Fibroblast of lung (primary cell): ENCODE measurements at regions not wholly inside any gene's neighbourhood (a gene's known extent, or its start where the extent isn't known, plus 50 kb on each side); places are given as distances from the start of the nearest gene placed in this dataset.

ENCODE experiments used
- EZH2 ChIP-seq: IDR thresholded peaks from 2 replicates; pipeline ENCODE4 v1.5.1; 2012; ENCODE audit warnings: low read length, control low read depth, mild to moderate bottlenecking; ENCODE audit errors: missing control alignments
- TF ChIP-seq, protein P1 (sequence below), 2 donors: IDR thresholded peaks in 1 of 2; conservative IDR thresholded peaks in 1 of 2; 1 replicate in 1 of 2; 2 replicates in 1 of 2; pipeline ENCODE4 v1.5.1; 2011 to 2012; ENCODE audit warnings: low read length in 2 of 2, control low read depth in 1 of 2, inconsistent platforms in 1 of 2, low read depth in 1 of 2, mild to moderate bottlenecking in 1 of 2

DNA sequence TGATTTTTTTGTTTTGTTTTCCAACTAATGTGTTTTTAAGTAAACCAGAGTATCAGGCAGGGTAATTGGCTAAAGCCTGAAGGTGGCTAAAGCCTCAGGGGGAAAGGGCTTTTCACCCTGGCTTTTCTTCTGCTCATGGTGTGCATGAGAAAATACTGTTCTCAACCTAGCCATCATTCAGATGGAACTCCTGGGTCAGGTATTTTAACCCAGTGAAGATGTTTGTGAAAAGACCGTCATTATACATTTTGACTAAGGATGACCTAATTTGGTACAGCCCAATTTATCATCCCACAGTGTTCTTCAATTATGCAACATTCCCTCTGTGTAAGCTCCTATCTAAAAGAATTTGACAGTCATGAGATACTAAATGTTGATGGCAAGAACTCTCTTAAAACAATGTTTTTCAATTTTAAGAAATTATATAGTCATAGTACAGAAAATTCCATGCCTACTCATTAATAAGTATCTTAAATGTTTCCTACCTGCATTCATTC lies 209.5 kb upstream of the TARS1 start:
- TF ChIP-seq, protein P1, sequence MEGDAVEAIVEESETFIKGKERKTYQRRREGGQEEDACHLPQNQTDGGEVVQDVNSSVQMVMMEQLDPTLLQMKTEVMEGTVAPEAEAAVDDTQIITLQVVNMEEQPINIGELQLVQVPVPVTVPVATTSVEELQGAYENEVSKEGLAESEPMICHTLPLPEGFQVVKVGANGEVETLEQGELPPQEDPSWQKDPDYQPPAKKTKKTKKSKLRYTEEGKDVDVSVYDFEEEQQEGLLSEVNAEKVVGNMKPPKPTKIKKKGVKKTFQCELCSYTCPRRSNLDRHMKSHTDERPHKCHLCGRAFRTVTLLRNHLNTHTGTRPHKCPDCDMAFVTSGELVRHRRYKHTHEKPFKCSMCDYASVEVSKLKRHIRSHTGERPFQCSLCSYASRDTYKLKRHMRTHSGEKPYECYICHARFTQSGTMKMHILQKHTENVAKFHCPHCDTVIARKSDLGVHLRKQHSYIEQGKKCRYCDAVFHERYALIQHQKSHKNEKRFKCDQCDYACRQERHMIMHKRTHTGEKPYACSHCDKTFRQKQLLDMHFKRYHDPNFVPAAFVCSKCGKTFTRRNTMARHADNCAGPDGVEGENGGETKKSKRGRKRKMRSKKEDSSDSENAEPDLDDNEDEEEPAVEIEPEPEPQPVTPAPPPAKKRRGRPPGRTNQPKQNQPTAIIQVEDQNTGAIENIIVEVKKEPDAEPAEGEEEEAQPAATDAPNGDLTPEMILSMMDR (conservative IDR thresholded peaks at IDR 0.05 in 1 of 2, IDR thresholded peaks at IDR 0.05 in 1 of 2; ENCODE audit: low read depth in 1 of 2, low read length in 2 of 2) = no peak
- TF ChIP-seq EZH2 = no peak
